T-helper 1 cell treated with Interleukin-12 subunit alpha and Interleukin-12 subunit beta and Interleukin-4 antibody, amounts not matched to agents 30 ng/mL and 1 ng/mL, for 36 hours (primary cell): ENCODE measurements at regions not wholly inside any gene's neighbourhood (a gene's known extent, or its start where the extent isn't known, plus 50 kb on each side); places are given as distances from the start of the nearest gene placed in this dataset.

Experiments
- intact Hi-C: fragments of 100-400 bp; cut with micrococcal nuclease; formaldehyde crosslinking; loops from one replicate; pipeline ENCODE4 v1.15.1; 2024

DNA sequence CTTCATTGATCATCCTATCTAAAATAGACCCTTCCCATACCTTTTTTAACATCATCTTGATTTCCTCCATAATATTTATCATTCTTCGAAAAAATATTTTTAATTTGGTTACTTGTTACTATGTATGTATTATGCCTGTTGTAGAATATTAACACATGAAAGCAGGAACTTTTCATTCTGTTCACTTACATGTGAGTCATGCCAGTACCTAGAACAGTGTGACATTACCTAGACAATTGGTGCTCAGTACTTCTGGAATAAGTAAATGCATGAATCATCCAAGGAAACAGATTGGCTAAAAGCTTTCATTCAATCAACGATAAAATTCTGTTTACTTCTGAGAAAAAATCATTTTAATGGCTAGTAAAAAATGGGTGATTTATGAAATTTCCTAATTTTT, 76.4 kb downstream of the CXXC4 start:
- intact Hi-C loops, result no loop called here

GRCh38 chr4:104417357-104417882, 77.3 kb downstream of the CXXC4 start:
- intact Hi-C loops, result no loop called here

- intact Hi-C loops, result no loop called here
Observed at GRCh38 chr4:104416725-104417356, 77.9 kb downstream of the CXXC4 start.

DNA sequence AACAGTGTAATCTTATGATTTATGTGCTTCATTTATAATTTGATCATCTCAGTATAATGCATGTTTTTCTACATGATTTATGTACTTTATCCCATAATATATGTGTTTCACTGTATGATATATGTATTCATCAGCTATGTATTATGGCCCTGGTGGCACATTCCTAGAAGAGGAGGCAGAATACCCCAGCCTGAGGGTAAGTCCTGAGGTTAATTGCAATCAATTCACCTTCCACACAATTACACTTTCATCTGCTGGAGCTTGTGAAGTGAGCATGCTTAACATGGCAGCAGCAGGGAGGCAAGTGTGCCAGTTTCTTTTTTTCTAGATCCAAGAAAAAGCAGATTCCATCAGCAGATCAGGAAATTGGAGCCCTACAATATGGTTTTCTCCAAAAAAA, 81.2 kb downstream of the CXXC4 start:
- intact Hi-C loops, result no loop called here

GRCh38 chr4:104412344-104412743, 82.3 kb downstream of the CXXC4 start:
- intact Hi-C loops, result no loop called here

DNA sequence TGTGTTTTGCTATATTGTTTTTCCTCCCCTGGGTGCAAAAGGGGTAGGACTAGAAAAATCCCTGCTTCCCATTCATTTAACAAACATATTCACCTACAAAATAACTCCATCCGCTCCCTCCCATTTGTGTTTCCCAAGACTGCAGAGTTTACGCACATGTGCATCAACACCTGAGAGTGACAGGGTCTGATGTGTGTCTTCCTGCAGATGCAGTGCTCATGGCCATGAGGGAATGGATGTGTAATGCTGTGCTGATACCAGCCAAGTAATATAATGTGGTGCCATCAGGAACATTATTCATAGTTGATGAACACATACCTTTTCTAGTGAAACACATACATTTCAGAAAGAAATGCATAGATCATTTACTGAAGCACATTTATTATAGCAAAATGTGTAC, 83.2 kb downstream of the CXXC4 start:
- intact Hi-C loops, result no loop called here

DNA sequence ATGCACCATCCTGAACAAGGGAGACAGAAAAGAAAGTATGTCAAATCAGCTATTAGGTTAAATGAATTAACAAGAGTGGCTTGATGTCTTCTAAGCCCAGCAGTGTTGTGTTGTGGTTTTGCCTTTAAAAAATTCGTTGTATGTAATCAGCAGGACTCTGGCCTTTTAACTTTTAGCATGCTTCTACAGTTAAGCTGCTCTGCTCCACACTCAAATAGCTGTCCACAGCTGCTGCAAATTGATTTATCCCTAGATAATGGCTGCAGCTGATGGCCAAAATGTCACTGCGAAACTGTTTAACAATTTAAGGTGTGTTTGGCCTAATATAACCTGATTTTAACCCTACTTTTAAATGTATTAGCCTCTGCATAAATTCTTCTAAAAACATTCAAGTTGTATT, 85.8 kb downstream of the CXXC4 start:
- intact Hi-C loops, result no loop called here

GRCh38 chr4:104404361-104404760, 90.3 kb downstream of the CXXC4 start:
- intact Hi-C loops, result no loop called here

DNA sequence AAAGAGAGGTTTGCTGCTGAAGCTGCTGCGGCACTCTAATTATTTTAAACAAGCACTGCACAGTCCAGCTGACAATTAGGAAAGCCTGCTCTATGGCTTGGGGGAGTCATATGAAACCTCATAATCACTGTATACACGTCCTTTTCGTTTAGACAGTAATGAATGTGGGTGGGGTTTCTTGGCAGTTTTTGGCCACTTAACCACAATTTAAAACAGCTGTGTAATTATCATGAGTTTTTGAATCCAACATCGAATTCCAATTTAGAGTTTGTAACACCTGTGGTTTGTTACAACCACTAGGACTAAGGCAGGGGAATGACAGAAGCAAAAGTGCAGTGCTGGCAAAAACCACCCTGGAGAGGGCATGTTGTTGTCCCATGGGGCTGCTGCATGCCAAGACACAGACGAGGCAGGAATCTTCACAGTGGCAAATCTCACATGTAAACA, 99.5 kb downstream of the CXXC4 start:
- intact Hi-C loops, result no loop called here

DNA sequence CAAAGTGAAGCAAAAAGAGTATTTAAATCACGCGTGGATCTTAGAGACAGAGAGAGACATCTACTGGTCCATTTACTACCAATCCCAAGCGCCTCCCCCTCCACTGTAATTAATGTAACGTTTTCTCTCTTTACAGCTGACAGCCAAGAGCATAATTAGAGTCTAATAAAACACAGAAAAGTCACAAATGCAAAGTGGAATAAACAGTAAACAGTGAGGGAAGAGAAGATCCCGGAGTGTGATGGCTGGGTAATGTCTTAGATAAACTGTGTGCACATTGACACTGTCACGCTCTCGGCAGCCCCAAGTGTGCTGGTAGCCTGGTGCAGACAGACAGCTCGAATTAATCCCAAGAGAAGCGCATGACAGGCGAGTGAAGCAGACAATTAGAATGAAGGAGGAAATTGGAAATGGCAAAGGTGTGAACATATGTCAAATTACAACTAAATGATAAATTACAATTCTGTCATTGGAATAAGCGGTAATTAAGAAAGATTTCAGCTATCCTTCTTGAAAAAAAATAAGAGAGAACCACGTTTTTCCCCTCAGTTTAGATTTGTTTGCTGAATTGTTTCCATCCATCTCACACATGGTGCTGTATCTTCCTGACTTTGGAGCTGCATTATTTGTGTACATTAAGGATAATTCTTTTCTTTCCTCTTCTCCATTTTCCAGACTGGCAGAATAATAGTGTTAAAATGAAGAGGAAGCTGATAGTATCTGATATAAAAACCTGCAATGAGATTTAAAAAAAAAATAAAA, 100.1 kb downstream of the CXXC4 start:
- intact Hi-C loops, result no loop called here

DNA sequence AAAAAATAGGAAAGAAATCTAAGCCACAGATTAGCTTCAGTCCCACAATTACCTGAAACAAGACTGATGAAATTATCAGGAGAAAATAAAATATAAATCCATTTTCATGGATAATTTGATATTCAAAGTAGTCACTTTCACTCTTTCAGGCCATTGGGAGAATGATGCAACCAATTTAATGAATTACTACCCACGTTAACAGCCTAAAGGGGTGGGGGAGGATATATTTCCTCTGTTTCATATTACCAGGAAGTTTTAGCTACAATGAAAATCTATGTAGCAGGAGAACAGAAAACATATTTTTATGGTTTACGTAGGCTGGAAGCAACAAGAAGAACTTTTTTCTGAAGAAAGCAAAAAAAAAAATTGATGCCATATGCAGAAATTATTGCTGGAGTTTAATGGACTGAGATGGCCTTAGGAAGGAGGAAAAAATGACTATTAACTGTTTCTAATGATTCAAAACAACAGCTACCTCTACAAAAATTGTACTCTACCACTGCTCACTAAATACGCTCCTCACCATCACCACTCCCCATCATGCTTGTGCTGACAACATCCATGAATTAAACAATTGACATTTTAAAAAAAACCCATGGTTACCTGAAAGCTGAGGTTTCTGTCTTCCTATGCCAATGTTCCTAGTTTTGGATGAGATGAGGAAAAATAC, 100.9 kb downstream of the CXXC4 start:
- intact Hi-C loops, result no loop called here

DNA sequence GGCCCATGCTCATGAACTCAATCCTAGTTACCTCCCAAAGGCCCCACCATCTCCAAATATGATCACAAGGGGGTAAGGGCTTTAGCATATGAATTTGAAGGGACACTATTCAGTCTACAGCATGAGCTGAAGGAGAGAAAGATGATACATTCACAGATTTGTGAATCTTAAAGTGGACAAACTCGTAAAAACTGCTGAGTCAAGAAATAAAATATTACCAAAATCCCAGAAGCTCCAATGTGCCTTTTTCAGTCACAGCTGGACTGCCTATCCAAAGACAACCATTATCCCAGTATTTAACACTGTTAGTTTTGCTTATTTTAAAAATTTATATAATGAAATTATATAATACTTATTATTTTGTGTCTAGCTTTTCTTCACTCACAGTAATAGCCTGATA, 109.0 kb downstream of the CXXC4 start:
- intact Hi-C loops, result no loop called here

GRCh38 chr4:104382961-104383360, 111.7 kb downstream of the CXXC4 start:
- intact Hi-C loops, result no loop called here

DNA sequence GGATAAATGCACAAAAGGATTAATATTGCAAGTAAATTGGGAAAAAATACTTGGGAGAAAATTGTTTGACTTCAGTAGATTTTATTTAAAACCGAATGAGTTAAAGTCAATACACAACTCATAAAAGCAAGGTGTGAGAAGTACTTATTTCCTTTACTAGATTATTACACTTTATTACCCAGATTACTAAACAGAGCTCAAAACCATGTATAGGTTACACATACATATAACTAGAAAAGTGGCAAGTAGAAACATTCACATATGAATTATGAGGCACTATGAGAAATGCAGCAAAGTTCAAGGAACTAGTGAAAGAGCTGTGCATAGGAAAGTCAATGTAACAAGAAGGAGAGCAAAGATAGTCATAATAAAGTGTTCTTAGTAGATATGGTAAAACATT, 113.0 kb downstream of the CXXC4 start:
- intact Hi-C loops, result no loop called here

DNA sequence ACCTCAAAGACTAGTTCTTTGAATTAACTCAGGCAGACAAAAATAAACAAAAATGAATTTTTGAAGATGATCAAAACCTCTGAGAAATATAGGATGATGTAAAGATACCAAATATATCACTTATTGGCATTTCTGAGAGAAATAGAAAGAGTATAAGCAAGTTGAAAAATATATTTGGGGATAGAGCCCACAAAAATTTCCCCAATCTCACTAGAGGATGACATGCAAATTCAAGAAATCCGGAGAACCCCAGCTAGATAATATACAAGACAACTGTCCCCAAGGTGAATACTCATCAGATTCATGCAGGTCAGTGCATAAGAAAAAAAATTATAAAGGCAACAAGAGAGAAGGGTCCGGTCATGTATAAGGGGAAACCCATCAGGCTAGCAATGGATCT, 129.1 kb downstream of the CXXC4 start:
- intact Hi-C loops, result no loop called here

GRCh38 chr4:104353481-104353880, 141.2 kb downstream of the CXXC4 start:
- intact Hi-C loops, result no loop called here

DNA sequence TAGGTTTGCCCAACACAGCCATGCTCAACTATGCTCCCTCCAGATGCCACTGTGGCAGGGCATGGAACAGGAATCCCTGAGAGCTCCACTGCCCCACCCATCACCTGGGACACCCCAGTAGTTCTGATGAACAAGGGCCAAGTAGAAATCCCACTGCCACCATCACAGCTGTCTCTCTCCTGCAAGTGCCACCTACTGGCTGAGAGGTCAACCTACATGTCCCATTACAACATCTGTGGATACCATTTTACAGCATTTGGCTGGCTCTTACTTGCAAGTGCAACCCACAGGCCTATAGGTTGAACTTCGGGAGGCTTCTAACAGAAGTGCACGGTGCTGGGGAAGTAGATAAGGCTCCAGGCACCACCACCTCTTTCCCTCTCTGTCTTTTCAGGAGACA, 142.5 kb downstream of the CXXC4 start:
- intact Hi-C loops, result no loop called here

DNA sequence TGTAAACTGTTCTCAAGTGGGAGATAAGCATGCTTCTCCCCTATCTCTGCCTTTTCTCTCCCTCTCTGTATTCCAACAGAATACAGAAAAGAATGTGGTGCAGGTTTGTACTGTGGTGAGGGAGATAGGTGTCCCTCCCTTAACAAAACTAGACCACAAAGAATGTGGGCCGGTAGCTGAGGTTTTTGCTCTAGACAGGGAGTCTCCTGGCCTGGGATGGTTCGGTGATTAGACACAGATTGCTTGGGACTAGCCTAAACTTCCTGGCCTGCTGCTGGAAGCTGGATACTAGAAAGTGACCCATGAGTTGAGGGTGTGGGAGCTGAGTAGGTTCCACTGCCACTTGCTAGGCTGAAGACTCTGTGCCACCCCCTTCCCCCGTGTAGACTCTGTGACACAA, 143.0 kb downstream of the CXXC4 start:
- intact Hi-C loops, result no loop called here

DNA sequence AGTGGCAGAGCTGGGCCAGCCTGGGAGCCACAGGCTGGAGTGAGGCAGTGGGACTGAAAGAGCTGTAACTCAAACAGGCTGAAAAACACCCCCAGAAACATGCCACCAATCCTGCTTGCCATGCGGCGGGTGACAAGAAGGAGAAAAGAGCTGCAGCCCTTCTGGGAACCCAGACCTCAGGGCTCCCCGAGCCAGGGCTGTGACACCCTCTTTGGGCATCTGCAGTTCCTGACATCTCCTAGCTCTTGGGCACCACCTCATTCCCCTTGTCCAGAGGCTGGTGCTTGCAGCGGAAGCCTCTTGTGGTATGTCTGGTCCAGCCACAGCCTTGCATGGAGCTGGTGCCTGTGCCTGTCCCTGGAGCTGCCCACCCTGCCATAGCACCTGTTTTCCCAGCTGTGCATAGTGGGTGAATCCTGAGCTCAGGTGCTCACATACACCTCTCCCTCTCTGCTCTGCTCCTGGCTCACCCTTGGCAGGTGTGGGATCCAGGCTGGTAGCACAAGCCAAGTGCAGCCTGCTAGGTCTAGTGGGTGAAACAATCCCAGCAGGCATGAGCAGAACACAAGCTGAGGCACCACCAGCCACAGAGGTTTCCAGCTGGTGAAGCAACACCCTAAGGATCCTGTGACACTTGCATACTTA, 149.0 kb downstream of the CXXC4 start:
- intact Hi-C loops, result no loop called here

- intact Hi-C loops, result no loop called here
Observed at GRCh38 chr4:104344342-104344980, 150.2 kb downstream of the CXXC4 start.

GRCh38 chr4:104334410-104334809, 160.3 kb downstream of the CXXC4 start:
- intact Hi-C loops, result no loop called here
